ENCODE measurements at regions not wholly inside any gene's neighbourhood (a gene's known extent, or its start where the extent isn't known, plus 50 kb on each side); places are given as distances from the start of the nearest gene placed in this dataset.
"Not testable (repeated sequence)": the region's sequence is repeated elsewhere in the genome, so short reads cannot be mapped to it uniquely, and the experiment has no call there.

DNA sequence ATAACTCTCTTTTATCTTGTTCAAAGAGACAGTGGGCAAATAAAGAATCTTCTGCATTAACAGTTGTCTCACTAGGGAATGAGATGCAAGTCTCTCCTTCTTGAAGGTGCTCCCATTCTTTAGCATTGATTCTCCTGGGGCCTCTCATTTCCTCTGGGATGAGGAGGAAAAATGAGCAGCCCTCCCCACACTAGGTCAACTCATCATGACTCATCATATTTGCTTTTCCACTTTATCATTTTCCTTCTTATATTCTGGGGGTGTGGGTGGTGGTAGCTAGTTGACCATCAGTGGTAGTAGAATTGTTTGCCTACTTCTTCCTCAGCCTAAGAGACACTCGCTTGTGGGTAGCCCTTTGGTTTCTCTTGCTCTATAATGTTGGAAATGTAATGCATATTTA is 182.0 kb upstream of the C1orf87 start:
- TF ChIP-seq, protein P1, sequence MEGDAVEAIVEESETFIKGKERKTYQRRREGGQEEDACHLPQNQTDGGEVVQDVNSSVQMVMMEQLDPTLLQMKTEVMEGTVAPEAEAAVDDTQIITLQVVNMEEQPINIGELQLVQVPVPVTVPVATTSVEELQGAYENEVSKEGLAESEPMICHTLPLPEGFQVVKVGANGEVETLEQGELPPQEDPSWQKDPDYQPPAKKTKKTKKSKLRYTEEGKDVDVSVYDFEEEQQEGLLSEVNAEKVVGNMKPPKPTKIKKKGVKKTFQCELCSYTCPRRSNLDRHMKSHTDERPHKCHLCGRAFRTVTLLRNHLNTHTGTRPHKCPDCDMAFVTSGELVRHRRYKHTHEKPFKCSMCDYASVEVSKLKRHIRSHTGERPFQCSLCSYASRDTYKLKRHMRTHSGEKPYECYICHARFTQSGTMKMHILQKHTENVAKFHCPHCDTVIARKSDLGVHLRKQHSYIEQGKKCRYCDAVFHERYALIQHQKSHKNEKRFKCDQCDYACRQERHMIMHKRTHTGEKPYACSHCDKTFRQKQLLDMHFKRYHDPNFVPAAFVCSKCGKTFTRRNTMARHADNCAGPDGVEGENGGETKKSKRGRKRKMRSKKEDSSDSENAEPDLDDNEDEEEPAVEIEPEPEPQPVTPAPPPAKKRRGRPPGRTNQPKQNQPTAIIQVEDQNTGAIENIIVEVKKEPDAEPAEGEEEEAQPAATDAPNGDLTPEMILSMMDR (IDR thresholded peaks at IDR 0.05; ENCODE audit: insufficient read depth, low read length, poor library complexity, severe bottlenecking): no peak
- no peak for DNase-seq (ENCODE audit: low read depth)
- no peaks in the 10 kb centered on the region for H3K27me3 ChIP-seq (ENCODE audit: control insufficient read depth, insufficient read depth, low read length)

DNA sequence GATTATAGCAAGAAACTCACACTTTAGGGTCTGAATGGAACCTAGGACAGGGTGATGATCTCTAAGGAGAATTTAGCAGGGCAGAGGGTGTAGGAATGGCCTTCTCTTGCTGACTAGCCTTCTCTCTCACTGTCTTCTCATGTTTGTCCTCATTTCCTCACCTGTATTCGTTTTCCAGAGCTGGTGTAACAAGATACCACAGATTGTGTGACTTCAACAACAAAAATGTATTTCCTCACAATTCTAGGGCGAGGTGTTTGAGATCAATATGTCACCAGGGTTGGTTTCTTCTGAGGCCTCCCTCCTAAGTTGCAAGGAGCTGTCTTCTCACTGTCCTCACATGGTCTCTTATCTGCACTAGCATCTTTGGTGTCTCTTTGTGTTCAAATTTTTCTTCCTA is 177.9 kb upstream of the C1orf87 start:
- no peak for DNase-seq (ENCODE audit: low read depth)
- H3K4me3 ChIP-seq (ENCODE audit: low read depth, low read length): no peak overlapping the region
- no peaks in the 10 kb centered on the region for H3K36me3 ChIP-seq (ENCODE audit: control insufficient read depth, insufficient read depth, low read length)
- no peaks in the 10 kb centered on the region for H3K27me3 ChIP-seq (ENCODE audit: control insufficient read depth, insufficient read depth, low read length)
- TF ChIP-seq, protein P1 (IDR thresholded peaks at IDR 0.05; ENCODE audit: insufficient read depth, low read length, poor library complexity, severe bottlenecking): no peak

More for the DNA sequence above, 182.0 kb upstream of the C1orf87 start:
- H3K36me3 ChIP-seq (ENCODE audit: control insufficient read depth, insufficient read depth, low read length): no peaks in the 10 kb centered on the region
- H3K4me3 ChIP-seq (ENCODE audit: low read depth, low read length): no peak overlapping the region

DNA sequence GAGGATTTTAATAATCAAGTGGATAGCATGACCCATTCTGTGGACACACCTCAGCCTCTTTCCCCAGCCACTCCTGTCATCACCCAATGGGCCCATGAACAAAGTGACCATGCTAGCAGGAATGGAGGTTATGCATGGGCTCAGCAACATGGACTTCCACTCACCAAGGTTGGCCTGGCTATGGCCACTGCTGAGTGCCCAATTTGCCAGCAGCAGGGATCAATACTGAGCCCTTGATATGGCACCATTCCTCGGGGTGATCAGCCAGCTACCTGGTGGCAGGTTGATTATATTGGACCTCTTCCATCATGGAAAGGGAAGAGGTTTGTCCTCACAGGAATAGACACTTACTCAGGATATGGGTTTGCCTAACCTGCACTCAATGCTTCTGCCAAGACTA is 173.9 kb upstream of the C1orf87 start:
- not testable (repeated sequence) for DNase-seq (ENCODE audit: low read depth); H3K36me3 ChIP-seq (ENCODE audit: control insufficient read depth, insufficient read depth, low read length); H3K27me3 ChIP-seq (ENCODE audit: control insufficient read depth, insufficient read depth, low read length); H3K4me3 ChIP-seq (ENCODE audit: low read depth, low read length)

DNA sequence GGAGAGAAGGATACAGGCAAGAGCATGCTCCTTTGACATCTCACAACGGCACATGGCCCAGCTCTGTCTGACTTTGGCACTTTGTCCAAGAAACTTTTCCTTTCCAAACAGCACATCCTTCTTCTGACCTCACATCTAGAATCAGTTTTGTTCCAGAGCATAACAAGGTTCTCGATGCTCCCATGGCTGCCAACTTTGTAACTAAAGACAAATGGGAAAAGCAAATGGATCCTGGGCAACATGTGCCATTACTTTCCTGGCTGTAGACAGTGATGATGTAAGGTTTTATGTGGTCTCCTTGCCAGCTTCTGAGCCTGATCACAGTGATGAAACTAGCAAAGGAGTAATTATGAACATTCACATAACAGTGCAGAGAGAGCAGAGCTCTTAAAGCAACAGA is 171.8 kb upstream of the C1orf87 start:
- no peak for DNase-seq (ENCODE audit: low read depth)
- Histone ChIP-seq H3K27me3 (ENCODE audit: control insufficient read depth, insufficient read depth, low read length) (no peaks in the 10 kb centered on the region), H3K4me3 (ENCODE audit: low read depth, low read length) (no peak overlapping the region), H3K36me3 (ENCODE audit: control insufficient read depth, insufficient read depth, low read length) (no peaks in the 10 kb centered on the region)
- TF ChIP-seq, protein P1 (IDR thresholded peaks at IDR 0.05; ENCODE audit: insufficient read depth, low read length, poor library complexity, severe bottlenecking): no peak

DNA sequence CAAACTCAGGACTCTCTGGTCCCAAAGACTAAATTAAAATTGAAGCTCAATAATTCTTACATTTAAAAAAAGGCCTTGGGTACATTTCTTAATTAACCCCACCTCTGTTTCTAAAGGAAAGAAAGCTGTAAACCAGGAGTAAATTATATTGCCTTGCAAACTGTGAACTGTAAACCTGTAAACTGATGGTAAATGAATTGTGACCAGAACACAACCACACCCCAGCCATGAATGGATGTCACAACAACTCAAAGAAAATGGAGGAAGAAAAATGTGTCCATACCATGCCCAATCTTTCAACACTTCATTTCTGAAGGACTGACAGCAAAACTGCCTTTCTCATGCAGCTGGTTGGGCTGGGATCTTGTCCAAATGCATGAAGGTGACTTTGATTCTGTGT is 171.3 kb upstream of the C1orf87 start:
- Histone ChIP-seq H3K4me3 (ENCODE audit: low read depth, low read length) (no peak overlapping the region), H3K27me3 (ENCODE audit: control insufficient read depth, insufficient read depth, low read length) (no peaks in the 10 kb centered on the region), H3K36me3 (ENCODE audit: control insufficient read depth, insufficient read depth, low read length) (no peaks in the 10 kb centered on the region)
- no peak for DNase-seq (ENCODE audit: low read depth)
- TF ChIP-seq, protein P1 (IDR thresholded peaks at IDR 0.05; ENCODE audit: insufficient read depth, low read length, poor library complexity, severe bottlenecking): no peak

DNA sequence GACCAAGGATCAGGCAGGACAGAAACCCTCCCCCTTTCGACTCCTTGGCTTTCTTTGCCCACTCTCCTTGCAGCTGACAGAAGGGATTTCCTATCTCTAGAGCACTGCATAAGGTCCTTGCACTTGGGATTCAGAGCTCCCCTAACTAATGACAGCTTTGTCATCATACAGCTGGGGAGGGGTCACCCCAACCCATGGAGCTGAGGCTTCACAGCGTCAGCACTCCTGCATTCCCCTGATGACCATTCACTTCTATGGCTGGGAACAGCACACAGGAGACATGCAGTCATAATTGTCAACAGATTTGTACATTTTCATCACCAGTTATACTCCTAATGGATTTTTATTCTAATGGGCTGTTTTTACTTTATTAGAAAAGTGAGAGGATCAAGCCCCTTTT is 161.7 kb upstream of the C1orf87 start:
- no peaks in the 10 kb centered on the region for H3K27me3 ChIP-seq (ENCODE audit: control insufficient read depth, insufficient read depth, low read length)
- DNase-seq (ENCODE audit: low read depth): no peak
- no peaks in the 10 kb centered on the region for H3K36me3 ChIP-seq (ENCODE audit: control insufficient read depth, insufficient read depth, low read length)
- H3K4me3 ChIP-seq (ENCODE audit: low read depth, low read length): no peak overlapping the region
- TF ChIP-seq, protein P1 (IDR thresholded peaks at IDR 0.05; ENCODE audit: insufficient read depth, low read length, poor library complexity, severe bottlenecking): no peak

All from kidney epithelial cell (primary cell).